Ovary (tissue), 7 donors: ENCODE measurements at regions not wholly inside any gene's neighbourhood (a gene's known extent, or its start where the extent isn't known, plus 50 kb on each side); places are given as distances from the start of the nearest gene placed in this dataset.

ENCODE experiments used
- DNase-seq, 5 donors: peaks; one replicate each; pipeline ENCODE4 v3.0.0-alpha.2; 2019 to 2020
- H3K27ac ChIP-seq, 2 donors: fragments of 200-600 bp; one replicate each; pipeline versions ENCODE4 v1.5.1 to v1.8.0; 2019 to 2022
- H3K27me3 ChIP-seq: fragments of 200-600 bp; one replicate; pipeline ENCODE4 v1.8.0; 2022
- H3K36me3 ChIP-seq: fragments of 200-600 bp; sonication (generic); one replicate; pipeline ENCODE4 v1.5.1; 2019
- H3K4me1 ChIP-seq: one replicate; pipeline ENCODE4 v1.8.1; 2013; ENCODE audit warnings: mild to moderate bottlenecking, moderate library complexity; ENCODE audit not compliant: insufficient read depth
- H3K4me3 ChIP-seq: fragments of 200-600 bp; sonication (generic); one replicate; pipeline ENCODE4 v1.5.1; 2017
- H3K9me3 ChIP-seq, 2 donors: fragments of 200-600 bp in 1 of 2; sonication (generic) in 1 of 2; one replicate each; pipeline versions ENCODE4 v1.5.1 to v1.8.1; 2013 to 2019; ENCODE audit warnings: mild to moderate bottlenecking in 1 of 2, moderate library complexity in 1 of 2
- CTCF ChIP-seq, 3 donors: fragments of 450-650 bp in 2 of 3; fragments of 200-600 bp in 1 of 3; IDR thresholded peaks; one replicate each; pipeline versions ENCODE4 v1.5.1 to v1.8.0; 2016 to 2022; ENCODE audit warnings: antibody characterized with exemption in 3 of 3, mild to moderate bottlenecking in 1 of 3
- EP300 ChIP-seq: sonication (generic); formaldehyde crosslinking; IDR thresholded peaks from one replicate; pipeline ENCODE4 v1.6.1; 2017; ENCODE audit warnings: antibody characterized with exemption
- POLR2A ChIP-seq: fragments of 450-650 bp; IDR thresholded peaks from one replicate; pipeline ENCODE4 v1.6.1; 2017; ENCODE audit warnings: antibody characterized with exemption, mild to moderate bottlenecking, moderate library complexity
- WGBS, 3 donors: extraction: QIAGEN DNeasy Blood & Tissue Kit in 1 of 3; methylation state at CpG; one replicate each; pipeline versions ENCODE4 v1.1.5 to v1.1.7; 2013 to 2017; 5-methylcytosine and 5-hydroxymethylcytosine counted together
- intact Hi-C, 4 donors: fragments of 100-400 bp; cut with DNase I; formaldehyde crosslinking; loops; one replicate each; pipeline versions ENCODE4 v1.11.0 to v1.15.1; 2022 to 2023
- donor health status: DM: no; HTN: no; CAD: no; lungs with moderate emphysema.
- donor health status: DM: no; HTN: no; CAD: no.
- donor health status: Bipolar disorder and iron deficiency.
- donor health status: DM: no; HTN: no; CAD: no.
- donor health status: DM: yes; HTN: yes; CAD: no.

GRCh38 chr16:64749346-64749745 lies 372.5 kb downstream of the CDH11 start:
- Histone ChIP-seq H3K36me3 (no peaks in the 10 kb centered on the region), H3K9me3 (no peaks in the 10 kb centered on the region), H3K27ac (no peak overlapping the region), H3K4me1 (no peaks in the 10 kb centered on the region), H3K27me3 (no peaks in the 10 kb centered on the region), H3K4me3 (no peak overlapping the region)
- intact Hi-C loops, result no loop called here
- no peak for TF ChIP-seq EP300
- no peak for TF ChIP-seq CTCF (IDR thresholded peaks at IDR 0.05)
- no peak for TF ChIP-seq POLR2A
- no peak for DNase-seq

- Histone ChIP-seq H3K27ac (no peak overlapping the region), H3K36me3 (no peaks in the 10 kb centered on the region), H3K9me3 (no peaks in the 10 kb centered on the region), H3K27me3 (no peaks in the 10 kb centered on the region), H3K4me3 (no peak overlapping the region), H3K4me1 (no peaks in the 10 kb centered on the region)
- no peak for DNase-seq
- intact Hi-C loops, result no loop called here
- TF ChIP-seq POLR2A (no peak), CTCF (IDR thresholded peaks at IDR 0.05) (no peak), EP300 (no peak)
- WGBS, 3 donors, result 1 to 2% (median 1%) methylated on average over 4 of the region's 4 CpGs
Measured at GRCh38 chr16:64745258-64745930, 376.5 kb downstream of the CDH11 start.

- Histone ChIP-seq H3K27ac (no peak overlapping the region), H3K9me3 (no peaks in the 10 kb centered on the region), H3K36me3 (no peaks in the 10 kb centered on the region), H3K4me3 (no peak overlapping the region), H3K27me3 (no peaks in the 10 kb centered on the region), H3K4me1 (no peaks in the 10 kb centered on the region)
- WGBS, 3 donors, result 66 to 76% (median 76%) methylated on average over 3 of the region's 3 CpGs
- intact Hi-C loops, result no loop called here
- TF ChIP-seq POLR2A (no peak), CTCF (IDR thresholded peaks at IDR 0.05) (no peak), EP300 (no peak)
- DNase-seq, result no peak
Measured at GRCh38 chr16:64742455-64743223, 379.2 kb downstream of the CDH11 start.

GRCh38 chr16:64740261-64740660 lies 381.6 kb downstream of the CDH11 start:
- no peak for DNase-seq
- H3K4me3 ChIP-seq, result no peak overlapping the region
- TF ChIP-seq POLR2A, result no peak
- no peak for TF ChIP-seq EP300
- TF ChIP-seq CTCF (IDR thresholded peaks at IDR 0.05), result no peak
- no peaks in the 10 kb centered on the region for H3K4me1 ChIP-seq
- no peak overlapping the region for H3K27ac ChIP-seq
- H3K27me3 ChIP-seq, result no peaks in the 10 kb centered on the region
- 69 to 91% (median 73%) methylated on average over 2 of the region's 2 CpGs for WGBS, 3 donors
- H3K9me3 ChIP-seq, result no peaks in the 10 kb centered on the region
- no peaks in the 10 kb centered on the region for H3K36me3 ChIP-seq
- intact Hi-C loops, result no loop called here
